ENCODE measurements at regions not wholly inside any gene's neighbourhood (a gene's known extent, or its start where the extent isn't known, plus 50 kb on each side); places are given as distances from the start of the nearest gene placed in this dataset.

- Histone ChIP-seq H3K9ac (replicated peaks; ENCODE audit: extremely low read depth, insufficient read depth, low read length) (no peak overlapping the region), H3K27me3 (ENCODE audit: control insufficient read depth in 2 of 2, insufficient read depth in 2 of 2, low read length in 2 of 2) (no peaks in the 10 kb centered on the region), H4K20me1 (replicated peaks; ENCODE audit: control insufficient read depth, extremely low read depth, insufficient read depth, low read length) (no peaks in the 10 kb centered on the region), H3K36me3 (ENCODE audit: control insufficient read depth in 2 of 2, extremely low read depth in 1 of 2, insufficient read depth in 2 of 2, low read length in 2 of 2) (no peaks in the 10 kb centered on the region), H3K79me2 (ENCODE audit: control insufficient read depth, insufficient read depth, low read length) (no peaks in the 10 kb centered on the region), H3K9me3 (replicated peaks; ENCODE audit: control insufficient read depth, insufficient read depth, low read length) (no peaks in the 10 kb centered on the region), H3K9me1 (replicated peaks; ENCODE audit: control insufficient read depth, extremely low read depth, insufficient read depth, low read length) (no peaks in the 10 kb centered on the region), H3K4me3 (replicated peaks in 1 of 3; ENCODE audit: insufficient read depth in 1 of 3, low read depth in 1 of 3, low read length in 3 of 3) (no peak overlapping the region), H3K4me2 (ENCODE audit: insufficient read depth, low read length) (no peak overlapping the region), H2AFZ (ENCODE audit: low read depth, low read length) (no peak overlapping the region), H3K27ac (ENCODE audit: insufficient read depth, low read depth, low read length) (no peak overlapping the region), H3K4me1 (ENCODE audit: control insufficient read depth, extremely low read depth, insufficient read depth, low read length) (no peaks in the 10 kb centered on the region)
- CTCF ChIA-PET: no interaction called here
- POLR2A ChIA-PET: no interaction called here
- intact Hi-C loops (cut with micrococcal nuclease) (no loop called here), dilution Hi-C loops (cut with MboI; ENCODE audit: extremely low pct_ligation_motif_present, low sequenced_read_pairs) (no loop called here)
- TF ChIP-seq POLR2A (IDR thresholded peaks at IDR 0.05; ENCODE audit: low read depth, low read length) (no peak), CTCF (IDR thresholded peaks at IDR 0.05; ENCODE audit: extremely low read depth in 1 of 2, insufficient read depth in 1 of 2, low read depth in 1 of 2, low read length in 2 of 2) (no peak), POLR2AphosphoS5 (IDR thresholded peaks at IDR 0.05; ENCODE audit: insufficient read depth, low read depth, low read length) (no peak)
- DNase-seq (ENCODE audit: low read depth, low spot score): no peak
- no peak for FAIRE-seq
- no TSS peak for BruUV-seq (replicated peaks)
Measured at GRCh38 chr18:47719096-47719780, 211.2 kb downstream of the SMAD2 start.

DNA sequence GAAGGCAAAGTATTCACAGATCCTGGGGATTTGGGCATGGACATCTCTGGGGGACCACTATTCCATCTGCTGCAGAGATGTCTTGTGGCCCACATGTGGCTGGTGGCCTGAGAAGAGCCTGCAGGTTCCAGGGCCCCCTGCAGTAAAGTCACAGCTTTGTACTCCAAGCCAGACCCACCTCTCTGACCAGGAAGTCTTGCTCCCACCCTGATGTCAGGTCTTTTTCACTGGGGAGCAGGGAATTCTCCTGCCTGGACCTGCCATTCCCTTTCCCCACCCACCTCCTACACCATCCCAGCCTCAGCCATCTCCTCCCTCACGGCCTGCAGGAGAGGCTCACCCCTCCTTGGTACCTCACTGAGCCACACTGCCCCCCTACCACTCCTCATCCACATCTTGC is 211.8 kb downstream of the SMAD2 start:
- no peaks in the 10 kb centered on the region for H3K9me3 ChIP-seq (replicated peaks; ENCODE audit: control insufficient read depth, insufficient read depth, low read length)
- H4K20me1 ChIP-seq (replicated peaks; ENCODE audit: control insufficient read depth, extremely low read depth, insufficient read depth, low read length): no peaks in the 10 kb centered on the region
- no peak overlapping the region for H3K4me2 ChIP-seq (ENCODE audit: insufficient read depth, low read length)
- H3K4me1 ChIP-seq (ENCODE audit: control insufficient read depth, extremely low read depth, insufficient read depth, low read length): no peaks in the 10 kb centered on the region
- dilution Hi-C loops (cut with MboI; ENCODE audit: extremely low pct_ligation_motif_present, low sequenced_read_pairs) (no loop called here), intact Hi-C loops (cut with micrococcal nuclease) (no loop called here)
- H2AFZ ChIP-seq (ENCODE audit: low read depth, low read length): no peak overlapping the region
- no peaks in the 10 kb centered on the region for H3K9me1 ChIP-seq (replicated peaks; ENCODE audit: control insufficient read depth, extremely low read depth, insufficient read depth, low read length)
- no peaks in the 10 kb centered on the region for H3K79me2 ChIP-seq (ENCODE audit: control insufficient read depth, insufficient read depth, low read length)
- FAIRE-seq: no peak
- BruUV-seq (replicated peaks): no TSS peak
- TF ChIP-seq GATA2 (IDR thresholded peaks at IDR 0.05; ENCODE audit: insufficient read depth, insufficient read length, low read depth, low read length) (no peak), CTCF (IDR thresholded peaks at IDR 0.05; ENCODE audit: extremely low read depth in 1 of 2, insufficient read depth in 1 of 2, low read depth in 1 of 2, low read length in 2 of 2) (no peak), POLR2A (IDR thresholded peaks at IDR 0.05; ENCODE audit: low read depth, low read length) (no peak), MYC (IDR thresholded peaks at IDR 0.05; ENCODE audit: low read depth, low read length) (no peak), POLR2AphosphoS5 (IDR thresholded peaks at IDR 0.05; ENCODE audit: insufficient read depth, low read depth, low read length) (no peak), EZH2 (IDR thresholded peaks at IDR 0.05; ENCODE audit: borderline replicate concordance, low read depth, low read length, severe bottlenecking) (no peak), JUN (IDR thresholded peaks at IDR 0.05; ENCODE audit: borderline replicate concordance, insufficient read depth, insufficient read length, low read depth) (no peak), FOS (IDR thresholded peaks at IDR 0.05; ENCODE audit: borderline replicate concordance, insufficient read depth, low read length) (no peak)
- TF ChIP-seq, protein P1, sequence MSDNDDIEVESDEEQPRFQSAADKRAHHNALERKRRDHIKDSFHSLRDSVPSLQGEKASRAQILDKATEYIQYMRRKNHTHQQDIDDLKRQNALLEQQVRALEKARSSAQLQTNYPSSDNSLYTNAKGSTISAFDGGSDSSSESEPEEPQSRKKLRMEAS (IDR thresholded peaks at IDR 0.05; ENCODE audit: insufficient read depth, insufficient read length): no peak
- ChIA-PET CTCF (no interaction called here), POLR2A (no interaction called here)
- H3K27ac ChIP-seq (ENCODE audit: insufficient read depth, low read depth, low read length): no peak overlapping the region
- H3K27me3 ChIP-seq (ENCODE audit: control insufficient read depth in 2 of 2, insufficient read depth in 2 of 2, low read length in 2 of 2): no peaks in the 10 kb centered on the region
- H3K36me3 ChIP-seq (ENCODE audit: control insufficient read depth in 2 of 2, extremely low read depth in 1 of 2, insufficient read depth in 2 of 2, low read length in 2 of 2): no peaks in the 10 kb centered on the region
- no peak overlapping the region for H3K9ac ChIP-seq (replicated peaks; ENCODE audit: extremely low read depth, insufficient read depth, low read length)
- no peak for DNase-seq (ENCODE audit: low read depth, low spot score)
- H3K4me3 ChIP-seq (replicated peaks in 1 of 3; ENCODE audit: insufficient read depth in 1 of 3, low read depth in 1 of 3, low read length in 3 of 3): no peak overlapping the region
